Pancreas (tissue), 10 donors: ENCODE measurements at regions not wholly inside any gene's neighbourhood (a gene's known extent, or its start where the extent isn't known, plus 50 kb on each side); places are given as distances from the start of the nearest gene placed in this dataset.
A peak's percentile ranks its signal among the peaks of the same experiment; 100 is the strongest.

Source experiments
- ATAC-seq, 4 donors: fragments of 200-7000 bp; cut with Tn5 transposase; one replicate each; pipeline versions ENCODE4 v1.8.0 to v1.9.1; 2020; ENCODE audit warnings: mild to moderate bottlenecking in 4 of 4, moderate library complexity in 4 of 4
- DNase-seq, 6 donors: peaks; one replicate each; pipeline ENCODE4 v3.0.0-alpha.2; 2020
- FAIRE-seq: peaks from 2 replicates; lab custom pipeline; 2012; peaks lifted over from hg19 to GRCh38; lab: Jason Lieb, UNC
- H3K27ac ChIP-seq, 4 donors: fragments of 200-600 bp; sonication (generic); 1 replicate in 3 of 4; 2 replicates in 1 of 4; pipeline versions ENCODE4 v1.5.0 to v1.8.0; 2020
- H3K27me3 ChIP-seq, 4 donors: fragments of 200-600 bp; one replicate each; pipeline ENCODE4 v1.8.0; 2021
- H3K36me3 ChIP-seq, 3 donors: fragments of 200-600 bp; sonication (generic) in 1 of 3; one replicate each; pipeline versions ENCODE4 v1.5.0 to v1.8.0; 2020 to 2021
- H3K4me1 ChIP-seq, 3 donors: fragments of 200-600 bp; one replicate each; pipeline ENCODE4 v1.8.0; 2021
- H3K4me3 ChIP-seq, 4 donors: fragments of 200-600 bp; sonication (generic) in 2 of 4; one replicate each; pipeline versions ENCODE4 v1.5.0 to v1.8.0; 2020 to 2021
- H3K9me3 ChIP-seq, 4 donors: fragments of 200-600 bp; one replicate each; pipeline ENCODE4 v1.8.0; 2021
- WGBS, 2 donors: extraction: QIAGEN DNeasy Blood & Tissue Kit; methylation state at CpG; one replicate each; pipeline ENCODE4 v1.1.7; 2013; 5-methylcytosine and 5-hydroxymethylcytosine counted together
- intact Hi-C, 3 donors: fragments of 100-400 bp; cut with DNase I; formaldehyde crosslinking; loops; one replicate each; pipeline versions ENCODE4 v1.11.1 to v1.14.2; 2022
- TF ChIP-seq, protein P1 (sequence below), 4 donors: fragments of 200-600 bp; sonication (generic) in 3 of 4; IDR thresholded peaks; one replicate each; pipeline versions ENCODE4 v1.5.0 to v1.8.0; 2021; ENCODE audit warnings: antibody characterized with exemption in 4 of 4
- donor health status: healthy with polysubstance abuse.
- donor health status: DM: no; HTN: no; CAD: no; lungs with moderate emphysema.
- donor health status: DM: no; HTN: no; CAD: no.
- donor health status: control.
- donor health status: control.
- donor health status: Bipolar disorder and iron deficiency.
- donor health status: DM: yes; HTN: yes; CAD: no.
- donor health status: DM: no; HTN: no; CAD: no.
- donor health status: DM: no; HTN: no; CAD: no.
- donor health status: DM: yes; HTN: yes; CAD: no.

DNA sequence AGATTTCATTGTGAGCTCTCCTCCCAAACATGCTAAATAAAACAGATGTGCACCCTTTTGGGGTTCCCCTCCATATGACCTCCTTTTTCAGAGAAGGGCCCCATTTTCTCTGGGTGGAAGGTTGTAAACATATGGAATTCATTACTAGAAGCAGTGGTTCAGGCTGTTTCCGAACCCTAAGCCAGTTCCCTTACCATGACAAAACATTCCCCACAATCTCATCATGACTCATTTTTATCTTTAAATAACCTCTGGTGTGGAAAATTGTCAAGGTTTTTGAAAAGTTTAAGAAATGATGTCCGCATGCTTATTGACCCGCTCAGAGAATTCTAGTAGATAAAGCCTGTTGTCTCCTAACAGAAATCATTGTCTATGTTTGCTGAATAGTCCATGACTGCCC is 127.3 kb upstream of the PIK3R1 start:
- DNase-seq: no peak
- Histone ChIP-seq H3K4me1 (no peaks in the 10 kb centered on the region), H3K4me3 (no peak overlapping the region), H3K27ac (no peak overlapping the region), H3K9me3 (no peaks in the 10 kb centered on the region), H3K36me3 (no peaks in the 10 kb centered on the region), H3K27me3 (no peaks in the 10 kb centered on the region)
- ATAC-seq: peak in 1 of 4 donors; percentile 20
- intact Hi-C loops: no loop called here
- FAIRE-seq: no peak
- TF ChIP-seq, protein P1, sequence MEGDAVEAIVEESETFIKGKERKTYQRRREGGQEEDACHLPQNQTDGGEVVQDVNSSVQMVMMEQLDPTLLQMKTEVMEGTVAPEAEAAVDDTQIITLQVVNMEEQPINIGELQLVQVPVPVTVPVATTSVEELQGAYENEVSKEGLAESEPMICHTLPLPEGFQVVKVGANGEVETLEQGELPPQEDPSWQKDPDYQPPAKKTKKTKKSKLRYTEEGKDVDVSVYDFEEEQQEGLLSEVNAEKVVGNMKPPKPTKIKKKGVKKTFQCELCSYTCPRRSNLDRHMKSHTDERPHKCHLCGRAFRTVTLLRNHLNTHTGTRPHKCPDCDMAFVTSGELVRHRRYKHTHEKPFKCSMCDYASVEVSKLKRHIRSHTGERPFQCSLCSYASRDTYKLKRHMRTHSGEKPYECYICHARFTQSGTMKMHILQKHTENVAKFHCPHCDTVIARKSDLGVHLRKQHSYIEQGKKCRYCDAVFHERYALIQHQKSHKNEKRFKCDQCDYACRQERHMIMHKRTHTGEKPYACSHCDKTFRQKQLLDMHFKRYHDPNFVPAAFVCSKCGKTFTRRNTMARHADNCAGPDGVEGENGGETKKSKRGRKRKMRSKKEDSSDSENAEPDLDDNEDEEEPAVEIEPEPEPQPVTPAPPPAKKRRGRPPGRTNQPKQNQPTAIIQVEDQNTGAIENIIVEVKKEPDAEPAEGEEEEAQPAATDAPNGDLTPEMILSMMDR (IDR thresholded peaks at IDR 0.05): no peak
- WGBS, 2 donors: 84 to 89% methylated on average over 3 of the region's 3 CpGs

DNA sequence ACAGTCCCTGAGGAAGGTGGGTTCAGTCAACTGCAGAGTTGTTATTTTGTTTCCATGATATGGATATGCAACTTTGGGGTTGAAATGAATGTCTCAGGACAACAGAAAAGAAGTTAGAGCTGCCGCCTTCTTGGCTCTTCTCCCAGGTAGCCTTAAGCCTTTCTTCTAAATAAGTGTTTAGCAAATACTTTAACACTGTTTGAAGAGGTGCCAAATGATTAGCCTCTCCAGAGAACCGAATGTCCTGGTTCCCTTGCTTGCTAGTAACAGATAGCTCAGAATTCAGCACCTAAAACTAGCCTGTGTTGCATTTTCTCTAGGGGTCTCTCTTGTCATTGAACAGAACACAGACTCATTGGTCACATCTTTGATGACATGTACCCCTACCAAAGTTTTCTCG is 127.7 kb upstream of the PIK3R1 start:
- H3K36me3 ChIP-seq: no peaks in the 10 kb centered on the region
- no peaks in the 10 kb centered on the region for H3K4me1 ChIP-seq
- 26 to 36% methylated on average over 3 of the region's 3 CpGs for WGBS, 2 donors
- no peaks in the 10 kb centered on the region for H3K27me3 ChIP-seq
- FAIRE-seq (no peak), ATAC-seq (no peak), DNase-seq (no peak)
- TF ChIP-seq, protein P1 (IDR thresholded peaks at IDR 0.05): no peak
- intact Hi-C loops: no loop called here
- no peaks in the 10 kb centered on the region for H3K9me3 ChIP-seq
- H3K4me3 ChIP-seq: no peak overlapping the region
- H3K27ac ChIP-seq: no peak overlapping the region

DNA sequence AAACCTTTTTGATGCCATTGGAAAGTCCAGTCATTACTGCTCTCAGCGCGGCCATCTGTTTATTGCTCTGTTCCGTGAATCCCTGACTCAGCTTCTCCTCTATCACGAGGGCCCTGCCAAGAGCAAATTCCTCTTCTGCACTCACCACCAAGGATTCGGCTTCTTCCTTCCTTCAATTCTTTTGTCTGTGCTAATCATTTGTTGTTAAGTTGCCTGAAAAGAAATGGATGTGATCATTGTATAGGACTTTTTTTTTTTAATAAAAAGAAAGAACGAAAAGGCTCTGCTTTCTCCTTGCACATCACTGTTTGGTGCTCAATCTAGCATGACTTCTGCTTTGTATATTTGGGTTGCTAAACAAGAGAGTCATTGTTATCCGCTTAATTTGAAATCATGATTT is 128.7 kb upstream of the PIK3R1 start:
- FAIRE-seq (no peak), DNase-seq (peak in 1 of 6 donors; percentile 36), ATAC-seq (peak in 2 of 4 donors; percentile 71 to 78)
- no peaks in the 10 kb centered on the region for H3K9me3 ChIP-seq
- no peaks in the 10 kb centered on the region for H3K36me3 ChIP-seq
- TF ChIP-seq, protein P1 (IDR thresholded peaks at IDR 0.05): no peak
- no peak overlapping the region for H3K4me3 ChIP-seq
- no peak overlapping the region for H3K27ac ChIP-seq
- intact Hi-C loops: no loop called here
- no peaks in the 10 kb centered on the region for H3K4me1 ChIP-seq
- 75 to 80% methylated on average over 7 of the region's 7 CpGs for WGBS, 2 donors
- no peaks in the 10 kb centered on the region for H3K27me3 ChIP-seq

DNA sequence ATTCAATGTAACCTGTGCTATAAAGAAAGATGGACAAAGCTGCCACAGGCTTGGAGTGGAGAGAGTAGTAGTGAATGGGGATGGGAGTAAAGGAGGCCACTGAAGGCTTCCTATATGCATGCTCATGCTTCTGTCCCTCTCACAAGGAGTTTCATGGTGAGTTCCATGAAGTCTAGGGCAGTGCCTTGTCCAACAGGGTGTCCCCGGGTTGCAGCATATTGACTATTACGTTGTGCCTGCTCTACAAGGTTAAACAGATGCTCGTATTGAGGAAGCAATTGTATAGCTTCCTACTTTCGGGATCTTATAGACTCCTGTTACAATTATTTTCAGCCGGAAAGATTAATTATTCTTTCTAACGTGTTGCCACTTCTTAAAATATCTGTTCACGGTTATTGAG is 129.1 kb upstream of the PIK3R1 start:
- intact Hi-C loops: no loop called here
- DNase-seq (no peak), ATAC-seq (peak in 2 of 4 donors; percentile 48 to 54), FAIRE-seq (no peak)
- no peak overlapping the region for H3K27ac ChIP-seq
- no peak overlapping the region for H3K4me3 ChIP-seq
- H3K36me3 ChIP-seq: no peaks in the 10 kb centered on the region
- no peaks in the 10 kb centered on the region for H3K9me3 ChIP-seq
- 78 to 90% methylated on average over 7 of the region's 7 CpGs for WGBS, 2 donors
- no peaks in the 10 kb centered on the region for H3K27me3 ChIP-seq
- H3K4me1 ChIP-seq: no peaks in the 10 kb centered on the region
- TF ChIP-seq, protein P1 (IDR thresholded peaks at IDR 0.05): no peak

DNA sequence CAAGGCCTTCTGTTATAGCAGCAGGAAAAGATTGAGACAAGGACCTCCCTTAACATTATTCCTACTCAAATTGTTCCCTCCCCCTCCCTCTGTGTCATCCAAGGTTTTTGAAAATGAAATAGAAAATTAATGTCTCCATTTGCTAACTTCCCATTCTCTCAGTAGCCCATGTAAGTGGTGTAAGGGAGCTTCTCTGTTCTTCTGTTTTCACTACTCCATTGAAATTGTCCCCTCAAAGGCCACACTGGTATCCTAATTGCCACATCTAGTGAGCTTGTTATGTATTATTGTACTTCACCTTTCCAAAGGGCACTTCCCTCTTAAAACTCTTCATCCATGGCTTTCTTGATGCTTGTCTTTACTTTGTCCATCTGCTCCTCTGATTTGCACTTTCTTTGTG is 131.2 kb upstream of the PIK3R1 start:
- FAIRE-seq: no peak
- DNase-seq: no peak
- no peak for ATAC-seq
- TF ChIP-seq, protein P1 (IDR thresholded peaks at IDR 0.05): no peak
- Histone ChIP-seq H3K27ac (no peak overlapping the region), H3K9me3 (no peaks in the 10 kb centered on the region), H3K4me3 (no peak overlapping the region), H3K27me3 (no peaks in the 10 kb centered on the region), H3K4me1 (no peaks in the 10 kb centered on the region), H3K36me3 (no peaks in the 10 kb centered on the region)
- intact Hi-C loops: no loop called here
